Epidermal melanocyte (primary cell): ENCODE measurements at regions not wholly inside any gene's neighbourhood (a gene's known extent, or its start where the extent isn't known, plus 50 kb on each side); places are given as distances from the start of the nearest gene placed in this dataset.

Experiments used
- DNase-seq: peaks from one replicate; pipeline ENCODE4 v3.0.0; 2011; ENCODE audit warnings: low spot score; ENCODE audit not compliant: insufficient read length

- no peak for DNase-seq
Observed at GRCh38 chr1:4016351-4017130, 116.5 kb upstream of the C1orf174 start.

- DNase-seq = no peak
Observed at GRCh38 chr1:4017636-4018365, 117.7 kb upstream of the C1orf174 start.

- no peak for DNase-seq
Observed at GRCh38 chr1:4018466-4019146, 118.5 kb upstream of the C1orf174 start.

GRCh38 chr1:4019147-4019521 is 119.1 kb upstream of the C1orf174 start:
- no peak for DNase-seq

GRCh38 chr1:4019606-4020331 is 119.7 kb upstream of the C1orf174 start:
- no peak for DNase-seq

GRCh38 chr1:4020449-4020848 is 120.4 kb upstream of the C1orf174 start:
- DNase-seq = no peak

- no peak for DNase-seq
Observed at GRCh38 chr1:4021136-4021973, 121.3 kb upstream of the C1orf174 start.

GRCh38 chr1:4021974-4022268 is 121.8 kb upstream of the C1orf174 start:
- no peak for DNase-seq

GRCh38 chr1:4022715-4023114 is 122.6 kb upstream of the C1orf174 start:
- DNase-seq = no peak

- DNase-seq = no peak
Observed at GRCh38 chr1:4023678-4024077, 123.6 kb upstream of the C1orf174 start.

GRCh38 chr1:4024811-4025210 is 124.7 kb upstream of the C1orf174 start:
- DNase-seq = no peak

- no peak for DNase-seq
Observed at GRCh38 chr1:4025752-4026151, 125.7 kb upstream of the C1orf174 start.

GRCh38 chr1:4027008-4027407 is 126.9 kb upstream of the C1orf174 start:
- DNase-seq = no peak

GRCh38 chr1:4027492-4028138 is 127.5 kb upstream of the C1orf174 start:
- DNase-seq = no peak

- no peak for DNase-seq
Observed at GRCh38 chr1:4028139-4028501, 128.0 kb upstream of the C1orf174 start.

GRCh38 chr1:4029376-4029775 is 129.3 kb upstream of the C1orf174 start:
- DNase-seq = no peak

GRCh38 chr1:4032571-4032970 is 132.5 kb upstream of the C1orf174 start:
- no peak for DNase-seq

GRCh38 chr1:4033129-4033676 is 133.1 kb upstream of the C1orf174 start:
- no peak for DNase-seq

- DNase-seq = no peak
Observed at GRCh38 chr1:4033713-4034112, 133.6 kb upstream of the C1orf174 start.

- no peak for DNase-seq
Observed at GRCh38 chr1:4034318-4034887, 134.3 kb upstream of the C1orf174 start.
